Neural cell (in vitro differentiated cells): ENCODE measurements at regions not wholly inside any gene's neighbourhood (a gene's known extent, or its start where the extent isn't known, plus 50 kb on each side); places are given as distances from the start of the nearest gene placed in this dataset.

Experiments
- REST ChIP-seq: IDR thresholded peaks from 2 replicates; pipeline ENCODE4 v1.6.1; 2012; ENCODE audit warnings: borderline replicate concordance
- TF ChIP-seq, protein P1 (sequence below): fragments of 450-650 bp; IDR thresholded peaks from 2 replicates; pipeline ENCODE4 v1.5.1; 2014; ENCODE audit warnings: antibody characterized with exemption, mild to moderate bottlenecking, moderate library complexity; ENCODE audit not compliant: poor library complexity, severe bottlenecking

GRCh38 chr12:34390171-34390841, 368.0 kb downstream of the ALG10 start:
- TF ChIP-seq, protein P1, sequence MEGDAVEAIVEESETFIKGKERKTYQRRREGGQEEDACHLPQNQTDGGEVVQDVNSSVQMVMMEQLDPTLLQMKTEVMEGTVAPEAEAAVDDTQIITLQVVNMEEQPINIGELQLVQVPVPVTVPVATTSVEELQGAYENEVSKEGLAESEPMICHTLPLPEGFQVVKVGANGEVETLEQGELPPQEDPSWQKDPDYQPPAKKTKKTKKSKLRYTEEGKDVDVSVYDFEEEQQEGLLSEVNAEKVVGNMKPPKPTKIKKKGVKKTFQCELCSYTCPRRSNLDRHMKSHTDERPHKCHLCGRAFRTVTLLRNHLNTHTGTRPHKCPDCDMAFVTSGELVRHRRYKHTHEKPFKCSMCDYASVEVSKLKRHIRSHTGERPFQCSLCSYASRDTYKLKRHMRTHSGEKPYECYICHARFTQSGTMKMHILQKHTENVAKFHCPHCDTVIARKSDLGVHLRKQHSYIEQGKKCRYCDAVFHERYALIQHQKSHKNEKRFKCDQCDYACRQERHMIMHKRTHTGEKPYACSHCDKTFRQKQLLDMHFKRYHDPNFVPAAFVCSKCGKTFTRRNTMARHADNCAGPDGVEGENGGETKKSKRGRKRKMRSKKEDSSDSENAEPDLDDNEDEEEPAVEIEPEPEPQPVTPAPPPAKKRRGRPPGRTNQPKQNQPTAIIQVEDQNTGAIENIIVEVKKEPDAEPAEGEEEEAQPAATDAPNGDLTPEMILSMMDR: no peak
- no peak for TF ChIP-seq REST
